Nephron progenitor cell (in vitro differentiated cells): ENCODE measurements at regions not wholly inside any gene's neighbourhood (a gene's known extent, or its start where the extent isn't known, plus 50 kb on each side); places are given as distances from the start of the nearest gene placed in this dataset.

Experiments
- DNase-seq: peaks from one replicate; pipeline ENCODE4 v3.0.0; 2021
- H3K27ac Mint-ChIP-seq: 2 replicates; pipeline ENCODE4 v1.8.0; 2021; ENCODE audit warnings: mild to moderate bottlenecking, moderate library complexity, mixed read lengths
- H3K27me3 Mint-ChIP-seq: 2 replicates; pipeline ENCODE4 v1.8.0; 2021; ENCODE audit warnings: mild to moderate bottlenecking, low read depth, mixed read lengths; ENCODE audit not compliant: poor library complexity
- H3K36me3 Mint-ChIP-seq: 2 replicates; pipeline ENCODE4 v1.8.0; 2021; ENCODE audit warnings: low read depth, mixed read lengths
- H3K4me1 Mint-ChIP-seq: 2 replicates; pipeline ENCODE4 v1.8.0; 2021; ENCODE audit warnings: mixed read lengths
- H3K4me3 Mint-ChIP-seq: 2 replicates; pipeline ENCODE4 v1.8.0; 2021; ENCODE audit warnings: mild to moderate bottlenecking, moderate library complexity, mixed read lengths
- H3K9me3 Mint-ChIP-seq: 2 replicates; pipeline ENCODE4 v1.8.0; 2021; ENCODE audit warnings: mild to moderate bottlenecking, moderate library complexity, mixed read lengths
- CTCF ChIP-seq: fragments of 200-600 bp; sonication (generic); IDR thresholded peaks from 2 replicates; pipeline ENCODE4 v1.5.0; 2021; ENCODE audit warnings: antibody characterized with exemption

- Mint-ChIP-seq H3K4me3 (peak overlapping the region; percentile 64), H3K4me1 (peaks cover 17% of the 10 kb centered on the region), H3K27me3 (no peaks in the 10 kb centered on the region), H3K27ac (no peak overlapping the region), H3K36me3 (peaks cover 2% of the 10 kb centered on the region), H3K9me3 (peaks cover 6% of the 10 kb centered on the region)
- DNase-seq: peak; percentile 32
- peak; percentile 70 for TF ChIP-seq CTCF
Observed at GRCh38 chr11:96464700-96465307, 75.0 kb downstream of the JRKL start.

DNA sequence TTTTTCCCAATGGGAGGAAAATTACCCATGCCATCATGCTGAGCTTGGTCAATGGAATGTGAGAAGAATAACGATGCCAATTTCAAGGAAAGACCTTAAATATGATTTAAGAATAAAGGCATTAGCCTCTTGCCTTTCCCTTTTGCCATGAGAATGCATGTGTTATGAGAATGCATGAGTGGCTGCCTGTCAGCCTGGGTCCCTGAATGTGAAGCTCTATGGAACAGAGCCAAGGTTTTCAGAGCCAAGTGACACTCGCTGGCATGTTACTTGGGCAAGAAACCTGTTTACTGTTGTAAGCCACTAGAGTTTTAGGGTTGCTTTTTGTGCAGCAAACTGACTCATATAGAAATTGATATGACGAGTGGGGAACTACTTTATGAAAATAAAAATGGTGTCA, 75.7 kb downstream of the JRKL start:
- no peak overlapping the region for H3K27ac Mint-ChIP-seq
- no peak overlapping the region for H3K4me3 Mint-ChIP-seq

GRCh38 chr11:96466607-96467006, 76.8 kb downstream of the JRKL start:
- Mint-ChIP-seq H3K4me3 (no peak overlapping the region), H3K9me3 (no peaks in the 10 kb centered on the region), H3K4me1 (peaks cover 17% of the 10 kb centered on the region), H3K36me3 (no peaks in the 10 kb centered on the region), H3K27ac (no peak overlapping the region), H3K27me3 (no peaks in the 10 kb centered on the region)
- no peak for TF ChIP-seq CTCF
- DNase-seq: no peak

More for the DNA sequence above, 75.7 kb downstream of the JRKL start:
- Mint-ChIP-seq H3K9me3 (peaks cover 2% of the 10 kb centered on the region), H3K36me3 (no peaks in the 10 kb centered on the region), H3K27me3 (no peaks in the 10 kb centered on the region), H3K4me1 (peaks cover 17% of the 10 kb centered on the region)
- DNase-seq: no peak
- TF ChIP-seq CTCF: no peak

- Mint-ChIP-seq H3K36me3 (peaks cover 8% of the 10 kb centered on the region), H3K4me1 (peaks cover 2% of the 10 kb centered on the region), H3K27ac (no peak overlapping the region), H3K9me3 (peaks cover 28% of the 10 kb centered on the region), H3K4me3 (no peak overlapping the region), H3K27me3 (no peaks in the 10 kb centered on the region)
- no peak for DNase-seq
- no peak for TF ChIP-seq CTCF
Observed at GRCh38 chr11:96469776-96470175, 80.0 kb downstream of the JRKL start.

DNA sequence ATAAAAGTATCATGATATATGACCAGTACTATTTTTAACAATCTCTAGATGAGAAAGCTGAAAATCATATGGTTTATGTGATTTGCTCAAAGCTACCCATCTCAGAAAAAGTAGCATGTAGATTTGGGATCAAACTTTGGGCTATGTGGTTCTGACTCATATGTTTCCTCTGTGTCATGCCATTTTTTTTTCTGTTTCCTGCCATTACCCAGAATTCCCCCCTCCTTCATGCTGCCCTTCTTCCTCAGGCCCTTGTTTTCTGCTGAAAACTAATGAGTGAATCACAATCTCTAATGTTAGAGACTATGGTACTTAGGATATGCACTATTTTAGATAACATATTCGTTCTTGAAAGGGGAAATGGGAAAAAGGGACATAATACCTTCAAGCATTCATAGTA, 80.7 kb downstream of the JRKL start:
- Mint-ChIP-seq H3K27me3 (no peaks in the 10 kb centered on the region), H3K9me3 (peaks cover 36% of the 10 kb centered on the region), H3K27ac (no peak overlapping the region), H3K4me1 (no peaks in the 10 kb centered on the region), H3K4me3 (no peak overlapping the region), H3K36me3 (peaks cover 8% of the 10 kb centered on the region)
- TF ChIP-seq CTCF: no peak
- DNase-seq: no peak

DNA sequence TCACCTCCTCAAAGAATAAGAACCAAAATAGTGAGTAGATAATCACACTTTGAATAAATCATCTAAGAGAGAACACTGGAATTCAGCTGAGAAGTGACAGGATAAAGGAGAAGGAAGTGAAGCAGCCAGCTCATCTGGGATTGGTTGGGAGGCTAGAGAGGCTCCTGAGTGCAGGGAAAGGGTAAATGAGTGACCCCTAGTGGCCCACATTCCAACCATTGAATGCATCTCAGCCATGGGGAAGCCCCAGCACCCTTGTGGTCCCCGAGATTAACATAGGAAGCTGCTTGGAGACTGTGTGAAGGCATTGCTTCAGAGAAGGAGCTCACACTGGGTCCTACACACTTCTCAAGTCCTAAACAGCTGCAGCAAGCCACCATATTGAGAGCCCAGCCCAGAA, 82.3 kb downstream of the JRKL start:
- no peak for DNase-seq
- Mint-ChIP-seq H3K27ac (no peak overlapping the region), H3K4me1 (no peaks in the 10 kb centered on the region), H3K27me3 (no peaks in the 10 kb centered on the region), H3K4me3 (no peak overlapping the region), H3K9me3 (peaks cover 51% of the 10 kb centered on the region), H3K36me3 (peaks cover 13% of the 10 kb centered on the region)
- TF ChIP-seq CTCF: no peak
